H1 (cell line): ENCODE measurements at regions not wholly inside any gene's neighbourhood (a gene's known extent, or its start where the extent isn't known, plus 50 kb on each side); places are given as distances from the start of the nearest gene placed in this dataset.

ENCODE experiments used
- CTCF ChIA-PET: fragments of 300-600 bp; sonication (Branson Sonifier 250); formaldehyde crosslinking; loops from one replicate; lab custom pipeline; 2021; ENCODE audit not compliant: partially characterized antibody; lab: Charles Lee
- POLR2A ChIA-PET: fragments of 300-600 bp; sonication (Branson Sonifier 250); formaldehyde crosslinking; loops from one replicate; lab custom pipeline; 2021; ENCODE audit warnings: inconsistent platforms; ENCODE audit not compliant: partially characterized antibody; lab: Charles Lee
- DNase-seq, 2 experiments: peaks; one replicate each; pipeline versions ENCODE4 v3.0.0 to v3.0.0-alpha.2; 2010 to 2022; ENCODE audit warnings: low spot score in 2 of 2, low read depth in 1 of 2, mixed read lengths in 1 of 2
- FAIRE-seq: peaks from 2 replicates; lab custom pipeline; 2011; peaks lifted over from hg19 to GRCh38; lab: Jason Lieb, UNC
- H2AFZ ChIP-seq: 2 replicates; pipeline ENCODE4 v1.8.1; 2012; ENCODE audit warnings: low read length, inconsistent platforms
- H2AK5ac ChIP-seq: 2 replicates; pipeline ENCODE4 v1.6.1; 2013; ENCODE audit warnings: low read depth, low read length
- H2BK120ac ChIP-seq: replicated peaks from 2 replicates; pipeline ENCODE3; 2013; ENCODE audit warnings: low read depth, low read length, inconsistent platforms
- H2BK12ac ChIP-seq: 2 replicates; pipeline ENCODE4 v1.6.1; 2013; ENCODE audit warnings: low read depth, low read length
- H2BK15ac ChIP-seq: 2 replicates; pipeline ENCODE4 v1.6.1; 2013; ENCODE audit warnings: low read length
- H2BK20ac ChIP-seq: 2 replicates; pipeline ENCODE4 v1.6.1; 2013; ENCODE audit warnings: low read length
- H2BK5ac ChIP-seq: 2 replicates; pipeline ENCODE4 v1.6.1; 2013; ENCODE audit warnings: low read depth, low read length
- H3K14ac ChIP-seq: 2 replicates; pipeline ENCODE4 v1.6.1; 2013; ENCODE audit warnings: inconsistent platforms; ENCODE audit not compliant: insufficient read length
- H3K18ac ChIP-seq: 2 replicates; pipeline ENCODE4 v1.6.1; 2013; ENCODE audit warnings: low read length; ENCODE audit errors: extremely low read depth
- H3K23ac ChIP-seq: 2 replicates; pipeline ENCODE4 v1.6.1; 2013; ENCODE audit warnings: inconsistent platforms; ENCODE audit not compliant: insufficient read length
- H3K23me2 ChIP-seq: 2 replicates; pipeline ENCODE4 v1.6.1; 2013; ENCODE audit warnings: low read depth, low read length
- H3K27ac ChIP-seq: 2 replicates; pipeline ENCODE4 v1.6.1; 2011; ENCODE audit warnings: low read depth, low read length, inconsistent platforms
- H3K27me3 ChIP-seq, 4 experiments: replicated peaks in 1 of 4; 1 replicate in 1 of 4; 2 replicates in 3 of 4; pipeline versions ENCODE4 v1.6.1 to v1.8.1; 2011 to 2013; ENCODE audit warnings: low read length in 3 of 4, mild to moderate bottlenecking in 3 of 4, inconsistent platforms in 2 of 4, mixed read lengths in 2 of 4, moderate library complexity in 1 of 4; ENCODE audit not compliant: control insufficient read depth in 3 of 4, insufficient read depth in 3 of 4; ENCODE audit errors: extremely low read depth in 1 of 4
- H3K36me3 ChIP-seq, 4 experiments: 2 replicates each; pipeline versions ENCODE4 v1.6.1 to v1.8.1; 2011 to 2013; ENCODE audit warnings: mild to moderate bottlenecking in 4 of 4, low read length in 3 of 4, moderate library complexity in 2 of 4, control low read depth in 1 of 4, inconsistent platforms in 1 of 4; ENCODE audit not compliant: insufficient read depth in 4 of 4, control insufficient read depth in 2 of 4
- H3K4ac ChIP-seq: replicated peaks from 2 replicates; pipeline ENCODE3; 2013; ENCODE audit warnings: low read length, low read depth, mixed read lengths, inconsistent platforms; ENCODE audit not compliant: insufficient read length
- H3K4me1 ChIP-seq, 4 experiments: replicated peaks in 1 of 4; 1 replicate in 1 of 4; 2 replicates in 3 of 4; pipeline versions ENCODE4 v1.6.1 to v1.8.1; 2011 to 2013; ENCODE audit warnings: low read length in 3 of 4, inconsistent platforms in 2 of 4, mixed read lengths in 1 of 4; ENCODE audit not compliant: insufficient read depth in 4 of 4, control insufficient read depth in 3 of 4
- H3K4me2 ChIP-seq, 2 experiments: 2 replicates each; pipeline versions ENCODE4 v1.6.1 to v1.8.1; 2011 to 2013; ENCODE audit warnings: low read depth in 2 of 2, low read length in 2 of 2, control low read depth in 1 of 2, inconsistent platforms in 1 of 2, mild to moderate bottlenecking in 1 of 2; ENCODE audit not compliant: insufficient read depth in 1 of 2
- H3K4me3 ChIP-seq, 4 experiments: fragments of 200-600, 300-600 bp in 1 of 4; sonication (generic), shearing (Covaris generic), sonication (Bioruptor Twin) in 1 of 4; 2 replicates each; pipeline versions ENCODE4 v1.5.1 to v1.8.1; 2011 to 2016; ENCODE audit warnings: low read length in 4 of 4, low read depth in 3 of 4, control low read depth in 2 of 4, inconsistent platforms in 2 of 4, mild to moderate bottlenecking in 2 of 4, mixed read lengths in 1 of 4, moderate library complexity in 1 of 4; ENCODE audit not compliant: insufficient read depth in 2 of 4; ENCODE audit errors: extremely low read depth in 1 of 4
- H3K56ac ChIP-seq: replicated peaks from 2 replicates; pipeline ENCODE3; 2013; ENCODE audit warnings: low read depth, mild to moderate bottlenecking, mixed read lengths, low read length, inconsistent platforms; ENCODE audit not compliant: insufficient read length
- H3K79me1 ChIP-seq: 2 replicates; pipeline ENCODE4 v1.6.1; 2013; ENCODE audit warnings: low read depth, low read length, control low read depth
- H3K79me2 ChIP-seq, 2 experiments: 2 replicates each; pipeline versions ENCODE4 v1.6.1 to v1.8.1; 2012 to 2013; ENCODE audit warnings: low read length in 2 of 2, mild to moderate bottlenecking in 2 of 2, inconsistent platforms in 1 of 2; ENCODE audit not compliant: insufficient read depth in 2 of 2, control insufficient read depth in 1 of 2
- H3K9ac ChIP-seq, 4 experiments: replicated peaks in 1 of 4; 1 replicate in 1 of 4; 2 replicates in 3 of 4; pipeline versions ENCODE4 v1.6.1 to v1.8.1; 2011 to 2013; ENCODE audit warnings: low read depth in 3 of 4, low read length in 3 of 4, control low read depth in 2 of 4, mild to moderate bottlenecking in 2 of 4, moderate library complexity in 2 of 4, inconsistent platforms in 1 of 4; ENCODE audit errors: extremely low read depth in 1 of 4
- H3K9me3 ChIP-seq, 2 experiments: 2 replicates each; pipeline versions ENCODE4 v1.6.1 to v1.8.1; 2012 to 2013; ENCODE audit warnings: mild to moderate bottlenecking in 2 of 2, moderate library complexity in 2 of 2, control low read depth in 1 of 2, inconsistent platforms in 1 of 2, low read depth in 1 of 2, low read length in 1 of 2, mixed read lengths in 1 of 2; ENCODE audit not compliant: insufficient read depth in 2 of 2
- H4K20me1 ChIP-seq, 2 experiments: replicated peaks in 1 of 2; 2 replicates each; pipeline versions ENCODE3 to v1.8.1; 2011 to 2013; ENCODE audit warnings: inconsistent platforms in 2 of 2, low read length in 2 of 2, mild to moderate bottlenecking in 1 of 2; ENCODE audit not compliant: insufficient read depth in 2 of 2, control insufficient read depth in 1 of 2
- H4K5ac ChIP-seq: 2 replicates; pipeline ENCODE4 v1.6.1; 2013; ENCODE audit warnings: low read length, low read depth, mixed read lengths, inconsistent platforms; ENCODE audit not compliant: insufficient read length
- H4K8ac ChIP-seq: 2 replicates; pipeline ENCODE4 v1.8.0; 2013; ENCODE audit warnings: mild to moderate bottlenecking, moderate library complexity, low read length, inconsistent platforms; ENCODE audit not compliant: insufficient read depth; ENCODE audit errors: extremely low read depth
- H4K91ac ChIP-seq: replicated peaks from 2 replicates; pipeline ENCODE3; 2013; ENCODE audit warnings: low read length, mixed read lengths, inconsistent platforms; ENCODE audit not compliant: insufficient read length
- BCL11A ChIP-seq, 2 experiments: IDR thresholded peaks; one replicate each; pipeline ENCODE4 v1.6.1; 2011; ENCODE audit warnings: low read depth in 2 of 2, low read length in 2 of 2, mild to moderate bottlenecking in 2 of 2
- HDAC6 ChIP-seq: IDR thresholded peaks from one replicate; pipeline ENCODE4 v1.7.1; 2012; ENCODE audit warnings: low read depth, mild to moderate bottlenecking, inconsistent platforms, low read length, moderate library complexity
- SIRT6 ChIP-seq: IDR thresholded peaks from one replicate; pipeline ENCODE4 v1.7.1; 2012; ENCODE audit warnings: low read length, inconsistent platforms
- SUZ12 ChIP-seq: fragments of 200-600 bp; sonication (generic); IDR thresholded peaks from 2 replicates; pipeline ENCODE4 v1.6.1; 2012; ENCODE audit warnings: mild to moderate bottlenecking, inconsistent platforms, low read length, moderate library complexity, mixed read lengths
- ZNF274 ChIP-seq: IDR thresholded peaks from 2 replicates; pipeline ENCODE4 v1.7.0; 2012; ENCODE audit warnings: low read length, borderline replicate concordance; ENCODE audit errors: extremely low read depth
- WGBS, 2 experiments: shearing (Covaris generic) in 1 of 2; methylation state at CpG; one replicate each; pipeline versions ENCODE4 v1.1.6 to v1.1.7; 2013 to 2015; ENCODE audit warnings: low lambda C conversion rate in 2 of 2, mixed read lengths in 2 of 2, inconsistent platforms in 1 of 2, low coverage in 1 of 2, missing lambda C conversion rate in 1 of 2; ENCODE audit not compliant: insufficient replicate concordance in 2 of 2, insufficient coverage in 1 of 2, insufficient read length in 1 of 2; ENCODE audit errors: extremely low coverage in 1 of 2, missing lambda C conversion rate in 1 of 2; 5-methylcytosine and 5-hydroxymethylcytosine counted together
- TF ChIP-seq, protein P1 (sequence below): IDR thresholded peaks from 2 replicates; pipeline ENCODE4 v1.6.1; 2011; ENCODE audit warnings: low read length, improper control_type of control experiment

DNA sequence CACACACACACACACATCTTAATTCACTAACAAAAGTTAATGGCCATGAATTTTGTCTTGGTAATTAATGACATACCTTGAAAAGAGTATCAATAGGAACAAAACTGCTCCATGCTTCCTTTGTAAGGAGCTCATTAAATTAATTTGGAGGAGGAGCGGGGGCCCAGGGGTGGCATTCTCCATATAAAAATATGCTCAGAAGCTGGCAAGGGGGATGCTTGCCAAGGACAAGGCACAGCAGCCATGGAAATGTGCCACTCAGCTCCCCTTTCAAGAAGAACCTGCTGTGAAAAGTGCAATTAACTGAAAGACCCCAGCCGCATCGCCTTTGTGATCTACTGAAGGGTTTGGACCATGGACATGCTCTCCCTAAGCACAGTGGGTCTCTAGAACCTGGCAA is 385.9 kb upstream of the API5 start:
- CTCF ChIA-PET = no interaction called here
- no peak overlapping the region for H2BK20ac ChIP-seq
- H3K79me2 ChIP-seq = no peaks in the 10 kb centered on the region
- no peak overlapping the region for H3K4me3 ChIP-seq
- H3K23ac ChIP-seq = no peak overlapping the region
- 93% methylated on average over 3 of the region's 3 CpGs; no CpG with 5 or more reads in 1 of the 2 experiments for WGBS, 2 experiments
- no peak overlapping the region for H2AFZ ChIP-seq
- TF ChIP-seq HDAC6 (no peak), SUZ12 (no peak), BCL11A (IDR thresholded peaks at IDR 0.05; ENCODE audit: low read depth in 2 of 2, low read length in 2 of 2) (no peak), ZNF274 (no peak), SIRT6 (no peak)
- TF ChIP-seq, protein P1, sequence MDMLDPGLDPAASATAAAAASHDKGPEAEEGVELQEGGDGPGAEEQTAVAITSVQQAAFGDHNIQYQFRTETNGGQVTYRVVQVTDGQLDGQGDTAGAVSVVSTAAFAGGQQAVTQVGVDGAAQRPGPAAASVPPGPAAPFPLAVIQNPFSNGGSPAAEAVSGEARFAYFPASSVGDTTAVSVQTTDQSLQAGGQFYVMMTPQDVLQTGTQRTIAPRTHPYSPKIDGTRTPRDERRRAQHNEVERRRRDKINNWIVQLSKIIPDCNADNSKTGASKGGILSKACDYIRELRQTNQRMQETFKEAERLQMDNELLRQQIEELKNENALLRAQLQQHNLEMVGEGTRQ = no peak
- H2BK5ac ChIP-seq = no peak overlapping the region
- H3K27ac ChIP-seq = no peak overlapping the region
- FAIRE-seq (no peak), DNase-seq (no peak)
- no peak overlapping the region for H3K56ac ChIP-seq
- POLR2A ChIA-PET = no interaction called here
- no peak overlapping the region for H2BK12ac ChIP-seq
- H4K5ac ChIP-seq = no peak overlapping the region
- no peak overlapping the region for H3K14ac ChIP-seq
- H4K91ac ChIP-seq = no peak overlapping the region
- no peak overlapping the region for H3K4ac ChIP-seq
- no peak overlapping the region for H2BK120ac ChIP-seq
- no peak overlapping the region for H2BK15ac ChIP-seq
- H2AK5ac ChIP-seq = no peak overlapping the region
- H3K36me3 ChIP-seq = no peaks in the 10 kb centered on the region
- no peaks in the 10 kb centered on the region for H3K27me3 ChIP-seq
- no peaks in the 10 kb centered on the region for H3K79me1 ChIP-seq
- no peak overlapping the region for H4K8ac ChIP-seq
- H3K9me3 ChIP-seq = peaks cover 0 to 8% of the 10 kb centered on the region in 2 experiments; a peak in 1 of 4 replicates
- H3K18ac ChIP-seq = no peak overlapping the region
- no peaks in the 10 kb centered on the region for H4K20me1 ChIP-seq
- H3K9ac ChIP-seq = no peak overlapping the region
- no peak overlapping the region for H3K4me2 ChIP-seq
- H3K4me1 ChIP-seq = no peaks in the 10 kb centered on the region
- H3K23me2 ChIP-seq = no peaks in the 10 kb centered on the region; the same call in 1 of the 2 replicates
